Choroid plexus epithelial cell (primary cell): ENCODE measurements at regions not wholly inside any gene's neighbourhood (a gene's known extent, or its start where the extent isn't known, plus 50 kb on each side); places are given as distances from the start of the nearest gene placed in this dataset.

Experiments used
- DNase-seq: peaks from one replicate; pipeline ENCODE4 v3.0.0-alpha.2; 2010; ENCODE audit warnings: low read depth
- H3K4me3 ChIP-seq: 2 replicates; pipeline ENCODE4 v1.5.1; 2011; ENCODE audit warnings: low read depth, mild to moderate bottlenecking, control low read depth, low read length, moderate library complexity
- TF ChIP-seq, protein P1 (sequence below): conservative IDR thresholded peaks from 2 replicates; pipeline ENCODE4 v1.5.1; 2011; ENCODE audit warnings: low read depth, mild to moderate bottlenecking, control low read depth, inconsistent platforms, low read length, moderate library complexity

- no peak overlapping the region for H3K4me3 ChIP-seq
- TF ChIP-seq, protein P1, sequence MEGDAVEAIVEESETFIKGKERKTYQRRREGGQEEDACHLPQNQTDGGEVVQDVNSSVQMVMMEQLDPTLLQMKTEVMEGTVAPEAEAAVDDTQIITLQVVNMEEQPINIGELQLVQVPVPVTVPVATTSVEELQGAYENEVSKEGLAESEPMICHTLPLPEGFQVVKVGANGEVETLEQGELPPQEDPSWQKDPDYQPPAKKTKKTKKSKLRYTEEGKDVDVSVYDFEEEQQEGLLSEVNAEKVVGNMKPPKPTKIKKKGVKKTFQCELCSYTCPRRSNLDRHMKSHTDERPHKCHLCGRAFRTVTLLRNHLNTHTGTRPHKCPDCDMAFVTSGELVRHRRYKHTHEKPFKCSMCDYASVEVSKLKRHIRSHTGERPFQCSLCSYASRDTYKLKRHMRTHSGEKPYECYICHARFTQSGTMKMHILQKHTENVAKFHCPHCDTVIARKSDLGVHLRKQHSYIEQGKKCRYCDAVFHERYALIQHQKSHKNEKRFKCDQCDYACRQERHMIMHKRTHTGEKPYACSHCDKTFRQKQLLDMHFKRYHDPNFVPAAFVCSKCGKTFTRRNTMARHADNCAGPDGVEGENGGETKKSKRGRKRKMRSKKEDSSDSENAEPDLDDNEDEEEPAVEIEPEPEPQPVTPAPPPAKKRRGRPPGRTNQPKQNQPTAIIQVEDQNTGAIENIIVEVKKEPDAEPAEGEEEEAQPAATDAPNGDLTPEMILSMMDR: no peak
- no peak for DNase-seq
Observed at GRCh38 chr12:42695490-42695995, 106.0 kb upstream of the PRICKLE1 start.

DNA sequence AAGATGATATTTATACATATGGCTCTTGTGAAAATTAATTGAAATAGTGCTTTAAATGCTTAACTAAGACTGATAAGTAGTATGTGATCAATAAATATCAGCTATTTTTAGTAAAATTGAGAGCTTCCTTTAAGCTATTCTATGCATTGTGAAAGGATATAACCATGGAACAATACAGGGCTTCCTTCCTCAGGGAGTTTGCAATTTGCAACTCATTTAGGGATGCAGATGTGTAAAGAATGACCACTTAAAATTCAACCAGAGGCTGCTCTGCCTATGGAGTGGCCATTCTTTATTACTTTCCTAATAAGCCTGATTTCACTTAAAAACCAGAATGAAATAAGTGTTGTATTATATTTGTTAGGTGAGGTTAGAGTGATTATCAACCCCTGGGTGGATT lies 103.2 kb upstream of the PRICKLE1 start:
- no peak for DNase-seq
- H3K4me3 ChIP-seq: no peak overlapping the region
- TF ChIP-seq, protein P1: no peak

DNA sequence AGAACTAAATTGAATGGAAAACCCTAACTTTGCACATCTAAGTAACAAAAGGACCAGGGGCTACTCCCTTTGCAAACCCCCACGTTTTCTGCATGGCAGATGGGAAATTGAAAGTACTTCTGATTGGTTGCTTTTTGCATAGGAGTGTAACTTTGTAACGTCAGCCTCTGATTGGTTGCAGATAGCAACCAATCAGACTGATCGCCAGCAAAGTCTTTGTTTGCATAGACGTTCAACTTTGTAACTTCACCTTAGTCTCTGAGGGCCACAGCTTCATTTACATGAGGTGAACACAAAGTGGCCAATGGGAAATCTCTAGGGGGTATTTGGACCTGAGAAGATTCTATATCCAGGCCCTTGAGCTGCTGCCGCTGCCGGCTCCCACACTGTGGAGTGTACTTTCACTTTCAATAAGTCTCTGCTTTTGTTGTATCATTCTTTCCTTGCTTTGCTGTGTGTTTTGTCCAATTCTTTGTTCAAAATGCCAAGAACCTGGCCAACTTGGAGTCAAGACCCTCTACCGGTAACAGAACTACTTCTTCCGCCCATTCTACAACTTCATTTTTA lies 102.5 kb upstream of the PRICKLE1 start:
- no peak for DNase-seq
- H3K4me3 ChIP-seq: no peak overlapping the region
- TF ChIP-seq, protein P1: no peak

- H3K4me3 ChIP-seq: no peak overlapping the region
- TF ChIP-seq, protein P1: no peak
- DNase-seq: no peak
Observed at GRCh38 chr12:42690264-42690663, 100.7 kb upstream of the PRICKLE1 start.

DNA sequence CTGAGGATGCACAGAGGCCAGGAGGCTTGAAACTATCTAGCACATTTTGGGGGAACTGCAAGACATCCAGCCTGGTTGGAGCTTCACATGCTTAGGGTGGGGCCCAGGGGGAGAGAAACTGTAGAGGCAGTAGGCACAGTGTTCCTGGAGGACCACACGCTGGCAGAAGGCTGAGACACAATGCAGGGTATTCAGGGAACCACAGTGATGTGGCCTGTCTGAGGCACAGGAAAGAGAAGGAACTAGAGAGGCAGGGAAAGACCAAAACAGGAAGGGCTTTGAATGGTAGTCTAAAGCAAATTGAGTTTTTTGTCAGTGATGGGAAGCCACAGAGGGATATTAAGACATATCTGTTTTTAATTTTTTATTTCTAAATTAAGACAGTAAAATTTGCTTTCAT lies 100.2 kb upstream of the PRICKLE1 start:
- TF ChIP-seq, protein P1: no peak
- H3K4me3 ChIP-seq: no peak overlapping the region

GRCh38 chr12:42686514-42687172 lies 97.1 kb upstream of the PRICKLE1 start:
- H3K4me3 ChIP-seq: no peak overlapping the region
- TF ChIP-seq, protein P1: no peak
- peak; percentile 50 for DNase-seq

More for the DNA sequence above, 100.2 kb upstream of the PRICKLE1 start:
- DNase-seq: no peak

DNA sequence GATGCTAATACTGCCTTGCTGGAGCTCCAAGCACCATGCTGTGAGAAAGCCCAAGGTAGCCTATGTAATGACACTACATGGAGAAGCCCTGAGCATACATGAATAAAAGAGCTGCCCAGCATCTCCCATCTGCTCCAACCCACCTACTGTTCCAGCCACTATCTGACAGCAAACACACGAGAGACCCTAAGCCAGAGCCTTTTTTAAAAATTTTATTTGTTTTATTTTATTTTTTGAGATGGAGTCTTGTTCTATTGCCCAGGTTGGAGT lies 95.2 kb upstream of the PRICKLE1 start:
- TF ChIP-seq, protein P1: no peak
- no peak overlapping the region for H3K4me3 ChIP-seq
- no peak for DNase-seq
